Esophagus muscularis mucosa (tissue), 4 donors: ENCODE measurements at regions not wholly inside any gene's neighbourhood (a gene's known extent, or its start where the extent isn't known, plus 50 kb on each side); places are given as distances from the start of the nearest gene placed in this dataset.

Experiments
- DNase-seq: peaks from one replicate; pipeline ENCODE4 v3.0.0-alpha.2; 2017; ENCODE audit errors: extremely low spot score
- H3K27ac ChIP-seq, 4 donors: fragments of 200-600 bp; sonication (generic); replicated peaks in 1 of 4; 1 replicate in 3 of 4; 2 replicates in 1 of 4; pipeline ENCODE4 v1.5.1; 2016 to 2019; ENCODE audit warnings: mild to moderate bottlenecking in 1 of 4
- H3K27me3 ChIP-seq, 4 donors: fragments of 200-600 bp; sonication (generic); one replicate each; pipeline versions ENCODE4 v1.5.1 to v1.6.0; 2016 to 2019
- H3K36me3 ChIP-seq, 4 donors: fragments of 200-600 bp; sonication (generic); one replicate each; pipeline ENCODE4 v1.5.1; 2016 to 2019
- H3K4me1 ChIP-seq, 4 donors: fragments of 200-600 bp; sonication (generic); one replicate each; pipeline ENCODE4 v1.5.1; 2016 to 2019
- H3K4me3 ChIP-seq, 4 donors: fragments of 200-600 bp; sonication (generic); 1 replicate in 2 of 4; 2 replicates in 2 of 4; pipeline ENCODE4 v1.5.1; 2016 to 2019; ENCODE audit warnings: mild to moderate bottlenecking in 4 of 4, moderate library complexity in 1 of 4
- H3K9me3 ChIP-seq, 4 donors: fragments of 200-600 bp; sonication (generic); 1 replicate in 3 of 4; 2 replicates in 1 of 4; pipeline ENCODE4 v1.5.1; 2016 to 2019
- CTCF ChIP-seq, 3 experiments: fragments of 200-600 bp in 2 of 3; fragments of 450-650 bp in 1 of 3; sonication (generic) in 2 of 3; IDR thresholded peaks; one replicate each; pipeline ENCODE4 v1.5.1; 2017 to 2019; ENCODE audit warnings: antibody characterized with exemption in 3 of 3, mild to moderate bottlenecking in 2 of 3, moderate library complexity in 1 of 3
- EP300 ChIP-seq: sonication (generic); formaldehyde crosslinking; IDR thresholded peaks from one replicate; pipeline ENCODE4 v1.6.1; 2017; ENCODE audit warnings: antibody characterized with exemption
- POLR2A ChIP-seq: fragments of 450-650 bp; IDR thresholded peaks from one replicate; pipeline ENCODE4 v1.6.1; 2017; ENCODE audit warnings: antibody characterized with exemption, moderate library complexity, mild to moderate bottlenecking, low read depth
- POLR2AphosphoS5 ChIP-seq, 2 donors: sonication (generic); formaldehyde crosslinking; IDR thresholded peaks; one replicate each; pipeline ENCODE4 v1.6.1; 2017; ENCODE audit warnings: antibody characterized with exemption in 2 of 2
- WGBS: methylation state at CpG from one replicate; pipeline ENCODE4 v1.1.5; 2018; 5-methylcytosine and 5-hydroxymethylcytosine counted together
- intact Hi-C: fragments of 100-400 bp; cut with DNase I; formaldehyde crosslinking; loops from one replicate; pipeline ENCODE4 v1.15.1; 2023

- Histone ChIP-seq H3K27me3 (no peaks in the 10 kb centered on the region), H3K4me1 (peaks cover 50 to 80% (median 71%) of the 10 kb centered on the region in 4 donors), H3K36me3 (no peaks in the 10 kb centered on the region), H3K4me3 (peak overlapping the region in 3 of 4 donors; percentile 6 to 33 (median 12)), H3K27ac (peak overlapping the region; percentile 76 to 87 (median 82)), H3K9me3 (no peaks in the 10 kb centered on the region)
- WGBS: 33% methylated on average over 6 of the region's 6 CpGs
- intact Hi-C loops: loop anchor here (5.0 kb wide), 1 partner anchor 59 kb away; the partner anchor contains the start of gene MEF2A
- DNase-seq: no peak
- TF ChIP-seq POLR2AphosphoS5 (IDR thresholded peaks at IDR 0.05) (peak in 1 of 2 donors; percentile 66), POLR2A (no peak)
Observed at GRCh38 chr15:99508311-99508645, 57.5 kb upstream of the MEF2A start.

DNA sequence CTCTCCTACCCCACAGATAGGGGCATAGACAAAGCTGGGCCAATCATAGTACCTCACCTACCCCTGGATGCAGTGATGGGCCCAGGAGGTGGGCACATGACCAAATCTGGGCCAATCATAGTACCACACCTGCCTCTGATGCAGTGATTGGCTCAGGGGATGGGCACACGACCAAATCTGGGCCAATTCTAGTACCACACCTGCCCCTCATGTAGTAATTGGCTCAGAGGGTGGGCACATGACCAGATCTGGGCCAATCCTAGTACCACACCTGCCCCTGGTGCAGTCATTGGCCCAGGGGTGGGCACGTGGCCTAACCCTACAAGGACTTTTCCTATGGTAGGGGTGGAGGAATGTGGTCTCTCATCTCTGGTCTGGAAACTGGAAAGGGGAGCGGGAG is 56.9 kb upstream of the MEF2A start:
- peaks cover 50 to 75% (median 69%) of the 10 kb centered on the region in 4 donors for H3K4me1 ChIP-seq
- TF ChIP-seq POLR2AphosphoS5 (IDR thresholded peaks at IDR 0.05): no peak
- TF ChIP-seq EP300: no peak
- TF ChIP-seq POLR2A: no peak
- no peak for TF ChIP-seq CTCF (IDR thresholded peaks at IDR 0.05)
- no peaks in the 10 kb centered on the region for H3K9me3 ChIP-seq
- no peak for DNase-seq
- no peaks in the 10 kb centered on the region for H3K36me3 ChIP-seq
- WGBS: 100% methylated on average over 3 of the region's 3 CpGs
- H3K4me3 ChIP-seq: no peak overlapping the region
- H3K27me3 ChIP-seq: no peaks in the 10 kb centered on the region
- H3K27ac ChIP-seq: peak overlapping the region; percentile 76 to 87 (median 82)
- intact Hi-C loops: loop anchor here (5.0 kb wide), 1 partner anchor 58 kb away; the partner anchor contains the start of gene MEF2A

- WGBS: 91% methylated on average over 7 of the region's 7 CpGs
- intact Hi-C loops: loop anchor here (5.0 kb wide), 1 partner anchor 57 kb away; the partner anchor contains the start of gene MEF2A
- Histone ChIP-seq H3K36me3 (no peaks in the 10 kb centered on the region), H3K27ac (peak overlapping the region; percentile 76 to 87 (median 82)), H3K4me1 (peaks cover 41 to 65% (median 60%) of the 10 kb centered on the region in 4 donors), H3K9me3 (no peaks in the 10 kb centered on the region), H3K4me3 (no peak overlapping the region), H3K27me3 (no peaks in the 10 kb centered on the region)
- TF ChIP-seq POLR2AphosphoS5 (IDR thresholded peaks at IDR 0.05) (no peak), CTCF (IDR thresholded peaks at IDR 0.05) (no peak), POLR2A (no peak), EP300 (no peak)
- DNase-seq: no peak
Observed at GRCh38 chr15:99509686-99510461, 55.9 kb upstream of the MEF2A start.

- DNase-seq: no peak
- no peaks in the 10 kb centered on the region for H3K9me3 ChIP-seq
- H3K27ac ChIP-seq: peak overlapping the region; percentile 37 to 62 (median 53)
- H3K36me3 ChIP-seq: no peaks in the 10 kb centered on the region
- TF ChIP-seq POLR2AphosphoS5 (IDR thresholded peaks at IDR 0.05): peak in 1 of 2 donors; percentile 13
- TF ChIP-seq EP300: no peak
- WGBS: 17% methylated on average over 6 of the region's 6 CpGs
- peaks cover 31 to 48% (median 46%) of the 10 kb centered on the region in 4 donors for H3K4me1 ChIP-seq
- H3K4me3 ChIP-seq: no peak overlapping the region
- H3K27me3 ChIP-seq: no peaks in the 10 kb centered on the region
- intact Hi-C loops: no loop called here
Observed at GRCh38 chr15:99511531-99511865, 54.3 kb upstream of the MEF2A start.

DNA sequence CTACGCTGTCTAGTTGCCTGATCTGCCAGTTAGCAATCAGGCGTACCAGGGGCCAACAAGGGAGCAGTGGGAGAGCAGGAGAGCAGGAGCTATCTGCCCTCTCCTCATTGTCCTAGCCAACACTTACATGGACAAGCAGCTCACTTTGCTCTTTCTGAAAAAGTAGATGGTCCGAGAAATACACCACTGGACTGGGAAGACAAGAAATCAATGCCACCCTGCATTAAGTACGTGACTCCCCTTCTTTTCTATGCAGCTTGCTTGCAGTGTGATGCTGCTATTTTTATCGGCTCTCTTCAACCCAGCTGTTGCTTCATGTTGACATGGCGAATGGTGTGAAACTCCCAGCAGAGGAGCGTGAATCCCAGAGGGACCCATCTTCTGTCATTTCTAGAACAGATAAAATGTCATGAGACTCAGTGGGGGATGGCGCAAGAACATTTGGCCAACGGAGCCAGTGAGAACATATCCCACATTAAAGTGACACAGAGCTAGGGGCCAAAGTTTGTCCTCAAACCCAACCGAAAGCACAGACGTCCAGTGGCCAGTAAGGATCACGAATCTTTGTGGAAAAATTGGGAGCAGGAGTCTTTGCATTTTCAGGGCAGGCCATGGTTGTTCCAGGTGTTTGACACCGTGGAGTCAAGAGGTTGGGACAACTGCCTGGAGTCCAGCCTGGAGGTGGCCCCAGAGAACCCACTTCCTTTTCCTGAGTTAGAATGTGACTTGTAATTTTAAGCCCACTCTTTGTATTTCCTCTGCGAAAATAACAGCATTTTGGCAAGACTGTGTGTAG is 53.7 kb upstream of the MEF2A start:
- no peak overlapping the region for H3K4me3 ChIP-seq
- peaks cover 28 to 43% (median 41%) of the 10 kb centered on the region in 4 donors for H3K4me1 ChIP-seq
- peak overlapping the region; percentile 37 to 62 (median 53) for H3K27ac ChIP-seq
- H3K36me3 ChIP-seq: no peaks in the 10 kb centered on the region
- H3K9me3 ChIP-seq: no peaks in the 10 kb centered on the region
- WGBS: 55% methylated on average over 14 of the region's 14 CpGs
- intact Hi-C loops: no loop called here
- no peaks in the 10 kb centered on the region for H3K27me3 ChIP-seq
- no peak for DNase-seq
- no peak for TF ChIP-seq POLR2A
- no peak for TF ChIP-seq POLR2AphosphoS5 (IDR thresholded peaks at IDR 0.05)
- no peak for TF ChIP-seq EP300
- TF ChIP-seq CTCF (IDR thresholded peaks at IDR 0.05): no peak
